Stimulated activated CD8-positive, alpha-beta memory T cell treated with anti-CD3 and anti-CD28 coated beads, Interleukin-15, amount 100 ng/mL, for 48 hours (primary cell): ENCODE measurements at regions not wholly inside any gene's neighbourhood (a gene's known extent, or its start where the extent isn't known, plus 50 kb on each side); places are given as distances from the start of the nearest gene placed in this dataset.
"Not testable (repeated sequence)": the region's sequence is repeated elsewhere in the genome, so short reads cannot be mapped to it uniquely, and the experiment has no call there.

ENCODE experiments used
- DNase-seq, 2 donors: peaks; one replicate each; pipeline ENCODE4 v3.0.0-alpha.2; 2020; ENCODE audit warnings: low read depth in 2 of 2

DNA sequence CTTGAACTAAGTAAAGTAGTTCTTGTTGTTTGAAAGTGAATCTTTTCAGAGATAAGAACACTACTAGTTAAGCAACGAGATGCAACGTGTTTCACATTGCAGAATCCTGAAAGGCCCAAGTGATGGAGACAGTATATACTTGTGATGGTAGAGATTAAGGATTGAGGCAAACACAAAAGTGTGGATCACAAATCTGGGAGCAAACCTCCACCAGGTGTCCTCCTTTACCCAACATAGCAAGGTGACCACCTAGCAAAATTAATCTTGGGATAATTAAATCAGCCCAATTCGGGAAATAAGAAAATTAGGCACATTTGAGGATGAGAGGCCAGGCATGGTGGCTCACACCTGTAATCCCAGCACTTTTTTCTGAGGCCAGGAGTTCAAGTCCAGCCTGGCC is 563.9 kb downstream of the DACH1 start:
- DNase-seq = no peak

DNA sequence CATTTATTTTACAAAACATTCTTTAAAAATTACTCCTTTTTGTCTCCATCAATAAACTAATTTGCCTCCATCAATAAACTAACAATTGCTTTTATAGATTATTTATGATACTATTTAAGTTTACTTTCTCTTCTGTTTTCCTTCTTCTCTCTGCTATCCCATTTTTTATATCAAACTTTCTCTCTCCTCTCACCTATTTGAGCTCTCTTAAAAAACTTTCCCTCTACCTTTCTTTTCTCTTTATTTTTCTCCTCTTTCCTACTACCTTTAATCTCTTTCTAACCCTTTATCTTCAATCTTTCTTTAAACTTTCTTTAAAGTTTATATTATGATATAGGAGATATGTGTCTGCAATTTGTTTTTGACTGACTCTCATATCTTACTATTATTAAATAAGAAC is 566.4 kb downstream of the DACH1 start:
- DNase-seq = no peak

DNA sequence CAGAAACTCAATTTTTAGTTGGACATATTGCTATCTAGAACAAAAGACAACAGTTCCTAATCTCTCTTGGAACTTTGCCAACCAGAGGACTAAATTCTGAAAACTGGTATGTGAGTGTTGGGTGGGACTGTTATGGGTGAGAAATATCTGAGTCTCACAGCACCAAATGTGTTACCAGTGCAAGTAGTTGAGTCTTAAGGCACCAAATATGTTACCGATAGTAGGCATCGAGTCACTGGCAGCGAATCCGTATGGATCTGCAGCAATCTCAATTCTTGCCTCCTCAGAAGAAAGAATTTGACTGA is 575.2 kb downstream of the DACH1 start:
- DNase-seq = no peak

DNA sequence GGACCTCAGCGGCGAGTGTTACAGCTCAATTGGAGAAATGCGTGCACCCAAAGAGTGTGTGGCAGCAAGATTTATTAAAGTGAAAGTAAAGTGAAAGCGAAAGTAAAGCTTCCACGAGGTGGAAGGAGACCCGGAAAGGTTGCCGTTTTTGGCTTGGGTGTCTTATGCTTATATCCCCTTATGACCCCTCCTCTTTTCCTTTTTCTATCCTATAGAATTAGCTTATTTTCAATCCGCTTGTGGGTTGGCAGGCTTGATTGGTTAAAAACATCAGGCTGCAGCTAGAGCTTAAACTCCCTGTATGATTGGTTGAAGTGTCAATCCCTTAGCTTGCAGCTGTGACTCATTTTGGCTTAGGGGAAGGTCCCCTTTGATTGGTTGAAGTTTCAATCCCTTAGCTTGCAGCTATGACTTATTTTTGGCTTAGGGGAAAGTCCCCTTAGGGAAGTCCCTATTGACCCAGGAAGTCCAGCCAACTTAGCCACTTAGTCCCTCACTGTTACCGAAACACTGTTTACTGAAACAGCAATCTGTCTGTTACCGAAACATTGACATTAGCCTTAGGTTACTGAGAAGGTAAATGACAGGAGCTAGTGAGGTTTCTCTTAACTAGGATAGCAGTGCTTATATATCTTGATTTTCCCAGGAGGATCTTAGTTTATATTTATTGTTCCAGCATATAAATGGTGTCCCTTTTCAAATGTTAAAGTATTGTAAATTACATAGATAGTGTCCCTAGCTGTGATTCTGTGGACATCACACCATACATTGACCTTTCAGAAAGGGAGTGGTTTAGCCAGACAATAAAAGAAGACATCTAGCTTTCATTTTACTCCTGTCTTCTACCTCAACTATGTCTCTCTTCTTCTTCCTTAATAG is 575.8 kb downstream of the DACH1 start:
- peak in 1 of 2 donors; percentile 8 for DNase-seq

DNA sequence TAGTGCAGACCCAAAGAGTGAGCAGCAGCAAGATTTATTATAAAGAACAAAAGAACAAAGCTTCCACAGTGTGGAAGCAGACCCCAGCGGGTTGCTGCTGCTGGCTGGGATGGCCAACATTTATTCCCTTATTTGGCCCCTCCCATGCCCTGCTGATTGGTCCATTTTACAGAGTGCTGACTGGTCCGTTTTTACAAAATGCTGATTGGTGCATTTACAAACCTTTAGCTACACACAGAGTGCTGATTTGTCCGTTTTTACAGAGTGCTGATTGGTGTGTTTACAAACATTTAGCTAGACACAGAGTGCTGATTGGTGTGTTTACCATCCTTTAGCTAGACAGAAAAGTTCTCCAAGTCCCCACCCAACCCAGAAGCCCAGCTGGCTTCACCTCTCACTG is 577.0 kb downstream of the DACH1 start:
- DNase-seq = not testable (repeated sequence)

DNA sequence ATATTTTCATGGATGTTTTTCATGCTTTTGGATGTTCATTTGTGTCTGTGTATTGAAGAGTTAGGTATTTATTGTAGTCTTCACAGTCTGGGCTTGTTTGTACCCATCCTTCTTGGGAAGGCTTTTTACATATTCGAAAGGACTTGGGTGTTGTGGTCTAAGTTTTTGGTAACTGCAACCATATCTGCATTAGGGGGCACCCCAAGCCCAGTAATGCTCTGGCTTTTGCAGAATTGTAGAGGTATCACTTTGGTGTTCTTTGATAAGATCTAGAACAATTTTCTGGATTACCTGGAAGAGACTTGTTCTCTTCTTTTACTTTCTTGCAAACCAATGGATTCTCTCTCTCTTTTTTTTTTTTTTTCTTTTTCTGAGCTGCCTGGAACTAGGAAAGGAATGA is 581.3 kb downstream of the DACH1 start:
- DNase-seq = no peak

DNA sequence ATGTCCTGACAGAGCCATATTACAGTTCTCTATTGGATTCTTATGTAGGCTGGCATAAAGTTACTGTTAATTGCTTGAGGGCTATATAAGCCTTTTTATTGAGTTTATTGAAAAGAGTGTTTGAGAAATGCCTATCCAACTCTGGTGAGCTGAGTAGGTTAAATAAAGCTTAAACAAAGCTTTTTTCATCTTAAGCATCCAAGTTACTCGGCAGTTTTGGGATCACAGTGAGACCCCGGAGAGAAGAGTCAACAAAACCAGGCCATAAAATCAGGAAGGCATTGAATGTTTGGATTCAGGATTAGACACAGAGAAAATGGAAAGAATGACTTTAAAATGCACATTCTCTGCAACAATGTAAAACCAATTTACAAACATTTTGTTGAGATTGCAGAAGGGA is 588.5 kb downstream of the DACH1 start:
- no peak for DNase-seq

DNA sequence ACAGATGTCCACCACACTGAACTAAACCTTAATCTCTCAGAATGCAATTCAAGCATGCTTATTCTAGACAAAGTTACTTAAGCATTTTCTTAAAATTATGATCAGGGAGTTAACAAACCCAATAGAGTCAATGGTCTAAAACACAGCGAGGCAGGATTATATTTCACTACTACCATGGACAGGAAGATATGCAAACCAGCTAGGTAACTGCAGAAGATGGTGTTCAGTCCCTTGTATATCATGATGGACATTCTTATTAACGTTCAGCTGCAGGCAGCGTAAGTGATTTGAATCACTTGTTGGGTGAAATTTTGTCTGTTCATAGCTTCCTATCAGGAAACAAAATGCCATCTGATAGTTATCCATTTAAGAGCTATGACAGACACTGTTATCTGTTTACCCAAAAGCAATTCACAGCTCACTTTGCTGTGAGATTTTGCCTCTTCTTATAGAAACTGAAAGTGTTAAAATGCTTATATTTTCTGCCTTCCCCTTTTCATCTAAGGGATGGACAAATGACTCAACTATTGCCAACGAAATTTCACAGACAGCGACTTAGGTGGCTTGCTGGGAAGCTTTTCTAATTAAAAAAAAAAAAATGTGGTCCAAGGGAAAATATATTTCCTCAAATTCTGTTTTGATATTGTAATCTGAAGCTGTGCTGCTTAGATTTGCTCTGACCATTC is 591.9 kb downstream of the DACH1 start:
- no peak for DNase-seq

DNA sequence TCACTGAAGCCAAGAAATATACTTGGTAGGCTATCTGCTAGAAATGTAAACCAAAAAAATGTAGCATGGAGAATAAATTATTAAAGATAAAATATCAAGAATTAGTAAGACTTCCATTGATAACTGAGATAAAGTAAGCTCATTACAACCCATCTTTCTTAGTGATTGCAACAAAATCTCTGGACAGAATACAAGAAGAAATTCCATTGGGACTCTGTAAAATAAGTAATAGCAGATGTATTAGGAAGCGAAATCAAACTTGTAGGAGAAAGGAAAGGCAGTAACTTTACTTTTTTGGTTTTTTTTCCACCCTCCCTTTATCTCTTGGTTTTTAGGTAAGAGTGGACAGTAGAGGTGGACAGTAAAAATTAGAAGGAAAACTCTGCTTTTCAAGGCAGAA is 605.7 kb downstream of the DACH1 start:
- no peak for DNase-seq

DNA sequence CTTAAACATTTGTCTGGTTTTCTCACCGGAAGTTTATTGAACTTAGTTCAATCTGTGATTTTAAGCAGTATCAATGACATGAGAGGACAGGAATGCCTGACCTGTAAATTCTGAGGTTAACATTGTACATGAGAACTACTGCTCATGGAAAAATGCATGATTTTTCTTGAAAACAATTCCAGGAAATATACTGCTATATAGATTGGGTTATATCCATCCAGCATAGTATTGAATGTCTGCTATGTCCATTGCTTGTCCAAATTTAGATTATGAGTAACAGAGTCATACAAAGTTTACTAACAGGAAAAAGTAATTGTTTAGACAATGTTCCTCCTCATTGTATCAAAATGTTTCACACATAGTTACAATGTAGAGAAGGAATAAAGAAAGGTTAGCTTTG is 606.8 kb downstream of the DACH1 start:
- no peak for DNase-seq

DNA sequence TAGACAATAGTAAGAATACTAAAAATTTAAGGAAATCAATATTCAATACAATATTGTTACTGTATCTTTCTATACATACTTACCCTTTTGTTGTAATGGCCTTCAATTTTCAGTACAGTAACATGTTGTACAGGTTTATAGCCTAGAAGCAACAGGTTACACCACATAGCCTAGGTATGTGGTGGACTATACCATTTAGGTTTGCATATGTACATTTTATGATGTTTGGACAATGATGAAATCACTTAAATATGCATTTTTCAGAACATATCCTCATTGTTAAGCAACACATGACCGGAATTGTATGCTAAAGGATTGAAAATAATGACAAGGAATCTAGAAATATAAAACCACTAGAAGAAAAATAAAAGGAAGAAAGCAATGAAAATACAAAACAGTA is 611.4 kb downstream of the DACH1 start:
- no peak for DNase-seq

DNA sequence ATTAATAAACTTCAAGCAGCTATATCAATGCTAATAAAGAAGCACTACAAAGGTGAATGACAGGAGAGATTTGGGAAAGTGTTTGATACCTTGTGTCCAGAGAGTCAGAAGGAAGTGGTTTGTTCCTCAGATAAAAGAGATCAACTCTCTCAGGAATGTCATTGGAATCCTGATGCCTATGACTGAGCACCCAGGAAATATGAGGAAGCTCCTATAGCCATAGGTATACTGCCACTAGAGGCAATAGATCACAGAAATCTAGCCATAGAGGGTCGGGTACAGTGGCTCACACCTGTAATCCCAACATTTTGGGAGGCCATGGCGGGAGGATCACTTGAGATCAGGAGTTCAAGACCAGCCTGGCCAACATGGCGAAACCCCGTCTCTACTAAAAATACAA is 612.6 kb downstream of the DACH1 start:
- no peak for DNase-seq

DNA sequence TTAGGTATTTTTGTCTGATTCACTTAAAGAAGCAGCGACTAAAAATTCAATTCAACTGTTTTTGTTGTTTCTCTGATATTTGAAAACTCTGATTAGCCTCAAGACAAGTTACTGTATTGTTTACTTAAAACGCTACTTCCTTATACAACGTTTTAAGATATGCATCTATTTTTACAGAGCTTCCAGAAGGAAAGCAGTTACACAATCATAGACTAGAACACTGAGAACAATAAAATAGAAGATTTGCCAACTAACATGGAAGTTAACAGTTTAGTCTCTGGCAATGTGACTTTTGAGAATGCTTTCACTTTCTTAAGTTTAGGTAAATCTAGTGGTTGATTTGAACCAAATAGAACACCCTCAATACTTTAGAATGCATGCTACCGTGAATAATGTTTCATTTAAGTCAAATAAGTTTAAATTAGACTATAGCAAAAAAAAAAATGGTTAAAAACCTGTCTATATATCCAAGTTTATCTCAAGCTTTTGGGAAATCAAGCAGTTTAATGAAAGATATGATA is 614.8 kb downstream of the DACH1 start:
- DNase-seq = no peak

DNA sequence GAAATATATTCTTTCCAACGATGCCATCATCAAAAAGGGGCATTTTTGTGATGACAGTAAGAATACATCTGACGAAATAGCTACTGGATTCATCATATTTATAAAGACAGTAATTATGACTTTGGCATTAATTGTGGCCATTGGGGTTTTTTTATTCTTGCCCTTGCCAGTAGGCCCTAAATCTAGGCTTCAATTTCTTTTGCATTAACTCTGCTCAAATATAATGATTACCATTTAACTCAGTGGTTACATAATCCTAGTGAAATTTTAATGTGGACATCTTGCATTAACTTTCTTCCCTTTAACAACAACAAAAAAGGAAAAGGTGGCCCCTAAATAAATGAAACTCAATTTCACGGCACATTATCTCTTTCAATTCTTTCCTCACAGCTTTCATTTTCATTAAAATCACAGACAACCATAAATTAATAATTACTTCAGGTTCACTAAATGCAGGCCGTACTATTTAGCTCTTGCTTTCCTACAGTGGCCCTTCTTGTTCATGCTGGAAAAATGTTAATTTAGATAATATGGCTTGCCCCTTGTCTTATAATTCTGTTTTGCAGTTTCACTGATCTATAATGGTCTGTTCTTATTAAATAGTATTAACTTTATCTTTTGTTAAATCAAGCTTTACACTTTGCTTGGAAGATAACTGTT is 615.6 kb downstream of the DACH1 start:
- DNase-seq = no peak

DNA sequence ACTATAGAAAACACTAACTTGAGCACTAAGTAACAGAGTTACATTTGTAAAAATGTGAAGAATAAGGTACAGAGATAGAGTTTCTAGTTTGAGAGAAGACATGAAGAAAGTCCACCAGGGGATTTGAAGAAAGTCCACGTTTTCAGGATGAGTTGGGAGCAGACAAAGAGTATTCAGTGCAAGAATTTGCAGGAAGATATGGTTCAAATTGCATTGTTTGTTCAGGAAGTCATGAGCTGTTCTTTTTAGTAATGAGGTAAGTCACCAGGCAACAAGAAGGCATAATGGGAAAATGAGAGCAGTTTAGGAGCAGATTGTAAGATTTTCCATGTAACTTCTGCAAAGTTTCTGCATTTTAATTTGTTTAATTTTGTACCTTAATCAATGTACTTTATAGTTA is 618.0 kb downstream of the DACH1 start:
- no peak for DNase-seq

DNA sequence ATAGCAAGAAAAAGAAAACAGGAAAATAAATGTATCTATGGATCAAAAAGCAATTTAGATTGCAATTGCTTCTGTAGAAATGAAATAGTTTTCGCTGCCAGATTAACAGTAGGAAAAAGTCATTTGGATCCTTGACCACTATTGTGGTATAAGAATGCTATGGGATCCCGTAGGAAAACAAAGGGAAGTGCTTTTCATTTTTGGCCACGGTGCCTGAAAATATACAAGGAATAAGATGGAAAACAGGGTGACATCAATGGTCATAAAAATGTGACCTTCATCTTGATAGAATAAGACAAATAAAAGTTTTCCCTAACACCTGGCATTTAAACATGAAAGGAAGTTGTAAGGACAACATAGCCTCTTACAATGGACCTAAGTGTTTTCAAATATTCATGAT is 622.8 kb downstream of the DACH1 start:
- no peak for DNase-seq

DNA sequence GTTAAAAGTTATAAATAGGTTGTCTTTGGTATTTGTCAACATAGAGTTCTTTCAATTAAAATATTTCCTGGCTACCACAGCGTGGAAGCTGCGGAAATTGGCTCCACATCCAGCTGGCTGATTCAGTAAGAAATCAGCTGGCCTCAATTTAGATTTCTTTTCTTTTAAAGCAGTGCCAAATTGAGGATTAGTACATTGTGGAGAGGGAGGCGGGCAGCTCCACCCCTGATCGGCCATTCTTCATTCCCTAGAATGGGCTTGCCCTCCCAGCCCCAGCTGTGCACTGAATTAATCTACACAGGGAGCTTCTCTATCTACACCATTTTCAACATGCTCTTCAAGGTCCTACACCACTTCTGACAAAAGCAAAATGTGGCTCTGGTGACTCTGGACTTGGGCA is 624.8 kb downstream of the DACH1 start:
- no peak for DNase-seq

DNA sequence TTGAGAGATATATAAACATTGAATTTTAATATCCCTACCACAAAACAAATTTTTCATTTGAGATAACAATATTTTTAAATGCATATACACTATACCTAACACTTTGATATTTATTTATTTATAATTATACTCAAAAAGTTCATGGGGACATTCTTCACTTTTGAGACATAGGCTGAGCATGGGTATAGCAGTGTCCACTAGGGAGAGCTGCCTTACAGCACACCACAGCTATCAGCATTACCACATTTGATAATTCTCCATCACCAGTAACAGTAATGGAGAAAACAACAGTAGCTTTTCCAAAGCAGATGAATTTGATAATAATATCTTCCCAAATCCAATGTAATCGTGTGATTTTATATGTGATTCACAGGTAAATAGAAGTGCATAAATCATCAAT is 626.1 kb downstream of the DACH1 start:
- DNase-seq = no peak

DNA sequence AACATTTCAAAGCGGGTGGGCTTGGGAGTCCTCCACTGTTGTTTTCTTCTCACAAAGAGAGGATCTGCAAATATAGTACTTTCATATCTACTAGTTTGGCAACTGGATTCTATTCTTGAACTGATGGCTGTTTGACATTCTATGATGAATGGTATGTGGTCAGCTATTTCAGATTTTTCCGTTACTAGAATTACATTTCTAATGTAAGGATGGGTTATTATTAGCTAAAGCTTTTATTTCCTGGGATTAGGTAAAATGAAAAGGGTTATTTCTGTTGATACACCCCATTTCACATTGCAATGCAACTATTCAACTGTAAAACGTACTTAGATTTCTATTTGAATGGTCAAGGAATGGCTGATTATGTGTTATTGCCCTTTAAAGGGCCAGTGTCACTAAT is 629.7 kb downstream of the DACH1 start:
- DNase-seq = no peak

DNA sequence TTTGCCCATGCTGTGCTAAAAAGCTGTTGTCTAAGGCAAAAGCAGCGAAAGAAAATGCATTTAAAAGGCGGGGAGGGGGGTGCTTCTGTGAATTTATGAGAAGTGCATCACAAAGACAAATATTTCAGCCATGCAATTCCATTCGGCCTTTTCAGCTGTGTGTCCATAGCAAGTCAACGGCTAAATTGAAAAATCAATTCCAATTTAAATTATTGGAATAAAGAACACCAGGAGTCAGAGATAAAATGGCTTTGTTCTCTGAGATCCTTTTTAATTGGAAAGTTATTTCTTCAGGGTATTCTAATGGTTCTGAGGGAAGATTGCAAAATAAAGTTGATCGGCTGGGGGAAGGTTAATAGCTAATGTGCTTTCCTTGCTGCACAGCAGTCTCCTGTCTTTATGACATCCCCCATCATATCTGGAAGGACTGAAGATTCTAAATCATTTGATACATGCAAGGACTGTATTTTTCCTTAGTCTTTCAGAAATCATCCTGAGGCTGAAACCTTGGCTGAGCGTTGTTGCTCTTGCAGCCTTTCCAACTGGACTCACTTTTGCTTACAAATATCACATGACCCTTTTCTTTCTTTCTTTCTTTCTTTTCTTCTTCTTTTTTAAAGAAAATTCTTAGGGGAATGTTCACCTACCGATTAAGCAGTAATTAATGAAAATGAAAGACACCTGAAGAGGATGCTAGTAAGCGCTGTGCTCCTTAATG is 647.1 kb downstream of the DACH1 start:
- DNase-seq = no peak

DNA sequence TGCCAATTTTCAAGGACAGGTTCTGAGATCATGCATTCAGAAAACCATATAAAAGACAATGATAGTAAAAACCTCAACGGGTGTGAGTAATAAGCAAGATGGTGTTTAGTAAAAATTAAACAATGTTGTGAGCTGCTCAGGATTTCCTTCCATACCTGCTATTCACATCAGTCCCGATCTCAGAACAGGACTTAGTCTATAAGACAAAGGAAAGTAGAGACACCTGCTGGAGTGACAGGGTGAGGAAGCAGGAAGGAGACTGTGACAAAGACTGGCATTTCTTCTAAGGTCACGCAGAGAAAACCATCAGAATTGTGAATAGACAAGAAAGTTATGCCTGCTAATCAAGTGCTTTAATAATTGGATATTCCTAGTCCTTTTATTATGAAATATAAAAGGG is 648.0 kb downstream of the DACH1 start:
- no peak for DNase-seq

DNA sequence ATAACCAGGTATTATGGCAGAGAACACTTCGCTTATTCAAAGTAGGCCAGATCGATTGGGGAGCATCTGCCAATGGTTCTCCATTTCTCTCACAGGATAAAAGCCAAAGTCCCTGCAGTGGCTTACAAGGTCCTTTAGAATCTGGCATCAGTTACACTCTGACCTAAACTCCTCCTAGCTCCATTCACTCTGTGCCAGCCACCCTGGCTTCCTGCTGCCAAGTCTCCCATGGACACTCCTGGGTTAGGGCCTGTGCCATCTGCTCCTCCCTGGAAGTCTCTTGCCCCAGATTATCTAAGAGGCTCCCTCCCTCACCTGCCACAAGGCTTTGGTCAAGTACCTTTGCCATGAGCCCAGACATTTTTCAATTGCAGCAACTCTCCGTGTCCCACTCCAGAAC is 649.2 kb downstream of the DACH1 start:
- DNase-seq = no peak
